ENCODE measurements at regions not wholly inside any gene's neighbourhood (a gene's known extent, or its start where the extent isn't known, plus 50 kb on each side); places are given as distances from the start of the nearest gene placed in this dataset.

DNA sequence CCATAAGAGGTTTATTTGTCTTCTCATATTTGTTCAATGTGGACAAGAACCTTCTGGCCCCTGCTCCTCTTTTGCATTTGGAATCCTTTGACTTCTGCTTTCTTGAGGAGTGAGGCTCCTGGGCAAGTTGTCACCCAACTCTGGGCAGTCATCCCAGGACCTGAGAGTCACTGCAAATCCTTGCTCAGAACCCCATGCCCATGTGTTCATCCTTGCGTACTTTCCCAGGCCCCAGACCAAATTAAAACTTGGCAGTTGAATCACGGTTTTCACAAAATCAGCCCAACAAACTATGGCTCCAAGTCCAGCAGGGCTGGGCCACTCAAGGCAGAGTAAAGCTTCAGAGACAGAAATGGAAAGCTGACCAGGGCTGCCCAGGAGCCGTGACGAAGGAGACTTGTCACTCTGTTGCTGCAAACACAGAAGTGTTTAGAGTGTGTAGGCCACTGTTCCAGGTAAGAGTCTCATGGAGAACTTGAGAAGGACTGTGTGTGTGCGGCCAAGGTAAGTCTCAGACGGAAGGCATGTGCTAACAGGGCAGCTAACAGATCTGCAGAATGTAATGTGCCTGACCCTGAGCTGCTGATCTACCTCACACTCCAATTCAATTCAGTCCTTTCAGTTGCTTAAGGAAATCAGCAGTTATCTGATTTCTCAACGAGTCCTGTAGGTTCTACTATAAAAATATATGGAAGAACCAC lies 549.4 kb upstream of the HS6ST1 start:
- H3K4me1 Mint-ChIP-seq = no peaks in the 10 kb centered on the region
- H3K9me3 Mint-ChIP-seq = no peaks in the 10 kb centered on the region
- DNase-seq = no peak
- no peak overlapping the region for H3K4me3 Mint-ChIP-seq
- H3K27ac Mint-ChIP-seq = no peak overlapping the region
- no peaks in the 10 kb centered on the region for H3K36me3 Mint-ChIP-seq (ENCODE audit: low read depth)
- H3K27me3 Mint-ChIP-seq = no peaks in the 10 kb centered on the region
- intact Hi-C loops (cut with micrococcal nuclease) = no loop called here

DNA sequence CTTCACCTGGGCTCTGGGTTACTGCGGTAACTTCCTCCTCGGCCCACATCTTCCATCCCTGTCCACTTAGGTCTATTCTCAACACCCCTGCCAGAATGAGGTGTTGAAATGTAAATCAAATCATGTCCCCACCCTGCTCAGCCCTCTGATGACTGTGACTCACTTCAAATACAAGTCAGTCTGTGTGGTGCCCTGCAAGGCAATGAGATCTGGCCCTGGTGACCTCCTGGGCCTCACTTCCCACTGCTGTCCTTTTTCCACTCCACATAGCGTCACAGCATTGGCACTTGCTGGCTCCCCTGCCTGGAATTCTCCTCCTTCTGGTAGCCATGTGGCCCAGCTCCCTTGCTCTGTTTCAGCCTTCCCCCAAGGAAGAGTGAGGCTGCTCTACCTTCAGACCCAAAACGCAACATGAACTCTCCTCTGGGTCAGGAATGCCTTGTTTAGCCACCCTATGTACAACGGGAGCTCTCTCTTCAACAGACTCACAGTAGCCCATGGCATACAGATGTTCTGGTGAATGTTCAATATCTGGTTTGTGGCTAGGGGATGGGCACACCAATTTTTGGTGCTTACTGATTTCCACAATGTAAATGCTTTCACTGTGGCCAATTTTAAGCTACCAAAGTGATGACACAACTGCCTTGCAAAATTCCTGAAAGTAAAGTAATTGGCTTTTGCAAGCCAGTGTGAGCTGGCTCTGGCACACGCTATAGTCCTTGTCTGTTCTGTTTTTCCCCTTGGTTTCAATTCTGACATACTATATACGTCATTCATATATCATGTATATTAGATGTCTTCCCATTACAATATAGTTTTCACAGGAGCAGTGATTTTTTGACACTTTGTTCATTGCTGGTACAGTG lies 550.3 kb upstream of the HS6ST1 start:
- H3K27ac Mint-ChIP-seq = no peak overlapping the region
- no peaks in the 10 kb centered on the region for H3K27me3 Mint-ChIP-seq
- intact Hi-C loops (cut with micrococcal nuclease) = no loop called here
- no peaks in the 10 kb centered on the region for H3K36me3 Mint-ChIP-seq (ENCODE audit: low read depth)
- no peak for DNase-seq
- H3K4me1 Mint-ChIP-seq = no peaks in the 10 kb centered on the region
- H3K9me3 Mint-ChIP-seq = no peaks in the 10 kb centered on the region
- H3K4me3 Mint-ChIP-seq = no peak overlapping the region

DNA sequence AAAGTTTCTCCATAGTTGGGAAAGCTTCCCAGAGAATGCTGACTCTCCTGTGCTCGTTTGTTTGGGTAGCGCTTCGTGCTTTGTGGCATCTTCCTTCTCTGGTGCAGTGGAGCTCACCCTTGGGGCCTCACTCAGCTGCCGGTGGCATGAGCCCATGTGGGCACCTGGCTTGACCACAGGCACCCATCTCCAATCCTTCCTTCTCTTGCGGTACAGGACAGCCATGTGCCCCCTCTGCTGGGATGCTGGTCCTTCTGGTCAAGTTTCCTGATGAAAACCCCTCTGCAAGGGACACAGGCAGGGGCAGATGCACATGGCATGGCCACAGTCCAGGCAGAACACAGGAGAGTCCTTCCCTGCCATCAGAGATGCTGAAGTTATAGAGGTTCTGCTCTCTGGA lies 555.9 kb upstream of the HS6ST1 start:
- H3K4me3 Mint-ChIP-seq = no peak overlapping the region
- no peaks in the 10 kb centered on the region for H3K27me3 Mint-ChIP-seq
- H3K27ac Mint-ChIP-seq = no peak overlapping the region
- no peak for DNase-seq
- no peaks in the 10 kb centered on the region for H3K36me3 Mint-ChIP-seq (ENCODE audit: low read depth)
- H3K9me3 Mint-ChIP-seq = no peaks in the 10 kb centered on the region
- no peaks in the 10 kb centered on the region for H3K4me1 Mint-ChIP-seq
- intact Hi-C loops (cut with micrococcal nuclease) = no loop called here

DNA sequence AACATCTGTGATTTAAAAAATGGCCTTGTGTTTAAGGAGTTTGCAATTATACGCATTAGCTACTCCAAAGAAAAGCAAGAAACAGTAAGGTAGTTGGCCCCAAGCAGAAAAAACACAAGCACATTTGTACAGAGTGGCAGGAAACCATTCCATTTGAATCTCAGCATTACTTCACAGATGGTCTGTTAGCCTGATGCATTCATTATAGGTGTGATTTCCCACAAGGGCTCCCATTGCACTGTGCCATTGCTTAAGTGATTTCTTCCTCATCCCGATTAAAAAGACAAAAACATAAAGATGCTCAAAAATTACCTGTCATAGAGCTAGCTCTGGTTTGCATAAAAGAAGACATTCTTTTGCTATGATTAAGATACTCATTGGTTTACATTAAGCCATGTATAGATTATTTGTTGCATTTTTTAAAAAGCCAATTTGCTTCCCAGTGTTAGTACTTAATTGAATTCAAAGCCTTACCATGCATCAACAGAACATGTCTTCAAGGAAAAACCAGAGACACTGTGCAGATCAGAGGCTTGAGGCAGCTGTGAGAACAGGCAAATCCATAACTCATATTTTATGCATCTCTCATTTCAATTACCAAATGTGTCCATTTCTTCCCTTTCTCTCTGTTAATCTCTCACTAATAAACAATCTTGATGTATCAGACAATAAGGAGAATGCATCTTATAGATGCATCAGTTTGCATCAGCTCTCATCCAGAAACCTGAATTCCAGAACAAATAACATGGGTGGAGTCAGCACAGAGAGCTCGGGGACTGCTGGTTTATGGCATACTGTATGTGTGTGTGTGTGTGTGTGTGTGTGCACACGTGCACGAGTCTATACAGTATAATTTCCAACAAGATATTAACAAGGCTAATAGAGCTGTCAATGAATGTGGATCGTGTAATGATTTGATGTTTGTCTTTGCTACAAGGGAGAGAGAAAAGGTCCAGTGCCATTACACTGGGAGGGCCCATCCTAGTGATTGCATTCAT lies 558.6 kb upstream of the HS6ST1 start:
- intact Hi-C loops (cut with micrococcal nuclease) = no loop called here
- Mint-ChIP-seq H3K4me3 (no peak overlapping the region), H3K4me1 (no peaks in the 10 kb centered on the region), H3K27me3 (no peaks in the 10 kb centered on the region), H3K36me3 (ENCODE audit: low read depth) (no peaks in the 10 kb centered on the region), H3K27ac (no peak overlapping the region), H3K9me3 (no peaks in the 10 kb centered on the region)
- peak; percentile 38 for DNase-seq

DNA sequence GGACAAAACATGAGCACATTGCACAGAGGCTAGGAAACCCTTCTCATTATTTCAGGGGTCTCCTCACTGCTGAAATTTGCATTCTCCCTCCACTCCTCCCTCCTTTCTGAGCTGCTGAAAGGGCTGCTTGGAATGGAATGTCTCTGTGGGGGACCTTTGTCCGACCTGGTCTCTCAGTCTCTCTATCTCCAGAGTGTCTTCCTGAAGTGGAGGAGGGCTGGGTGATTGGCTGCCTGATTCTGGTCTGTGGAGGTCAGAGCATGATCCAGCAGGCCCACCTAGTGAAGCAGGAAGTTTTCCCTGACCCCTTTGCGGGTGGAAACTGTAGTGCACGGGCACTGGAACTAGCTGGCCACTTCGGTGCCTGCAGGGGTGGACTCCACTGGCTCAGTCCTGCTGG lies 560.5 kb upstream of the HS6ST1 start:
- no peaks in the 10 kb centered on the region for H3K9me3 Mint-ChIP-seq
- no peak overlapping the region for H3K4me3 Mint-ChIP-seq
- intact Hi-C loops (cut with micrococcal nuclease) = no loop called here
- no peak overlapping the region for H3K27ac Mint-ChIP-seq
- no peaks in the 10 kb centered on the region for H3K4me1 Mint-ChIP-seq
- no peaks in the 10 kb centered on the region for H3K36me3 Mint-ChIP-seq (ENCODE audit: low read depth)
- peak; percentile 23 for DNase-seq
- no peaks in the 10 kb centered on the region for H3K27me3 Mint-ChIP-seq

DNA sequence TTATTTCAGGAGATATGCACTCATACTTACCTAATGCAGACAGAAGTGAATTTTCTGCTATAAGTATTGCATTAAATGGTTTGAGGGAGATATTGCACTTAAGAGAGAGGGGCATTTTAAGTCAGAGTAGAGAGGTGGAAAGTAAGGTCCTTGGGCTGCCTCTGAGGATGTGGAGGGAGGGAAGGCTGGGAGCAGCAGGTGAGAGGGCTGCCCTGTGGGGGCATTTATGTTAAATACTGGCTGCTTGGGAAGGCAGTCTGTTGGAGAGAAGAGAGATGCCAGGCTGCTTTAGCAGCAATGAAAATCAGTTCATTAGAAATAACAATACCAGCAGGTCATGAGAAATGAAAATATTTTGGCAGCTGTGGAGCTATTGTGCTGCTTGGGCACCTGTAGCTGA lies 576.2 kb upstream of the HS6ST1 start:
- H3K4me3 Mint-ChIP-seq = no peak overlapping the region
- H3K4me1 Mint-ChIP-seq = no peaks in the 10 kb centered on the region
- H3K9me3 Mint-ChIP-seq = no peaks in the 10 kb centered on the region
- DNase-seq = no peak
- no peaks in the 10 kb centered on the region for H3K27me3 Mint-ChIP-seq
- intact Hi-C loops (cut with micrococcal nuclease) = no loop called here
- no peaks in the 10 kb centered on the region for H3K36me3 Mint-ChIP-seq (ENCODE audit: low read depth)
- H3K27ac Mint-ChIP-seq = no peak overlapping the region

DNA sequence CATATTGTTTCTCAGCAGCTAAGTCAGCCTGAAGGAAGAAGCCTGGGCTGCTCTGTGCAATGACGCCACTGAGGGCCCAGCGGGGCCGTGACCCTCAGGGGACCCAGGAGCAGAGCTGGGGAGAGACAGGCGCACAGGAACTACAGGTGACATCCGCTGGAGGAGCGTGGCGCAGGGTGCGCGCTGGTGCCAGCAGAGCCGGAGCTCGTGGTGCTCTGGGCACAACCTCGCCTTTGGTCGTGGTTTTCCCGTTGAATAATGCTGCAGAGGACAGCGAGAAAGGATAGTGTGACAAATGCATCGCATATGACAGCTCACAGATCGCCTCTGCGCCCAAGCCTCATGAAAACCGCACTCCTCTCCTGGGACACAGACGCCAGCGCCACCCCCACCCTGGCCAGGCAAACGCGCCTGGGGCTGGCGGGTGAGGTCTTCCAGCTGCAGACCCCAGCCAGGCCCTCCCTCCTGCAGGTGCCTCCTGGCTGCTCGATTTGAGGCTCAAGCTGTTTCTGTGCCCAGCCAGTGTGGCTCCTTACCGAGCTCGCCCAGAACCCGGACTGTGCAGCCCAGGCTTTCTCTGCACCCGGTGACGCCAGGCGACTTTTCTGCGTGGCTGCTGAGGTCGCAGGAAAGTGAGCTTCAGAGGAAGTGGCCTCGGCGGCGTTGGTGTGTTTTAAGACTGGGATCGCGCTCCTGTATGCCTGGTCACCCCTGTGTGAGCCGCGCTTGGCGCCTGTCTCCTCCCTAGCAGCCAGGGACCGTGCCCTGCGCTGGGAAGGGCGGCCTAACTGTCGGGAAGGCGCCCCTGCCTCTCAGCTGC lies 583.1 kb upstream of the HS6ST1 start:
- DNase-seq = no peak
- no peaks in the 10 kb centered on the region for H3K4me1 Mint-ChIP-seq
- H3K9me3 Mint-ChIP-seq = no peaks in the 10 kb centered on the region
- no peaks in the 10 kb centered on the region for H3K36me3 Mint-ChIP-seq (ENCODE audit: low read depth)
- no peak overlapping the region for H3K27ac Mint-ChIP-seq
- no peak overlapping the region for H3K4me3 Mint-ChIP-seq
- no peaks in the 10 kb centered on the region for H3K27me3 Mint-ChIP-seq
- intact Hi-C loops (cut with micrococcal nuclease) = no loop called here

DNA sequence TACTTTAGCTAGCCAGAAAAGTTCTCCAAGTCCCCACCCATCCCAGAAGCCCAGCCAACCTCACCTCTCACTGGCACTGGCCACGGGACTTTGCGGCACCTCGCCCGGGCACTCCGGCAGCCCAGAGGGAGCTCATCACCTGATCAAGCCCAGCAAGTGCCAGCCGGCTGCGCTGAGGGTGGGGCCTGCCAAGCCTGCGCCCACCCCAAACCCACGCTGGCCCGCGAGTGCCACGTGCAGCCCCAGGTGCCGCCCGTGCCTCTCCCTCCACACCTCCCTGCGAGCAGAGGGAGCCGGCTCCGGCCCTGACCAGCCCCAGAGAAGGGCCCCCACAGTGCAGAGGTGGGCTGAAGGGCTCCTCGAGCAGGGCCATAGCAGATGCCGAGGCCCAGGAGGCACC lies 585.0 kb upstream of the HS6ST1 start:
- Mint-ChIP-seq H3K9me3 (no peaks in the 10 kb centered on the region), H3K4me1 (no peaks in the 10 kb centered on the region), H3K27ac (no peak overlapping the region), H3K4me3 (no peak overlapping the region), H3K27me3 (no peaks in the 10 kb centered on the region), H3K36me3 (ENCODE audit: low read depth) (no peaks in the 10 kb centered on the region)
- intact Hi-C loops (cut with micrococcal nuclease) = no loop called here
- DNase-seq = no peak

DNA sequence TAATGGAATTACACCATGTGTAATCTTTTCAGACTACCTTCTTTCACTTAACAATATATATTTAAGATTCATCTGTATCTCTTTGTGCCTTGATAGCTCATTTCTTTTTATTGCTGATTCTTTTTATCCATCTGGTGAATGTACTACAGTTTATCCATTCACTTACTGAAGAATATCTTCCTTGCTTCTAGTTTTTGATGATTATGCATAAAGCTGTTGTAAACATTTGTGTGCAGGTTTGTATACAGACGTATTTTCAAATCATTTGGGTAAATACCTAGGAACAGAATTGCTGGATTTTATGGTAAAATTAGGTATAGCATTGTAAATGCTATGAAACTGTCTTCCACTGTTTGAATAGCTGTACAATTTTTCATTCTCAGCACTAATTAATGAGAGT lies 592.6 kb upstream of the HS6ST1 start:
- Mint-ChIP-seq H3K4me3 (no peak overlapping the region), H3K36me3 (ENCODE audit: low read depth) (no peaks in the 10 kb centered on the region), H3K27me3 (no peaks in the 10 kb centered on the region), H3K9me3 (no peaks in the 10 kb centered on the region), H3K27ac (no peak overlapping the region), H3K4me1 (no peaks in the 10 kb centered on the region)
- intact Hi-C loops (cut with micrococcal nuclease) = no loop called here
- no peak for DNase-seq

DNA sequence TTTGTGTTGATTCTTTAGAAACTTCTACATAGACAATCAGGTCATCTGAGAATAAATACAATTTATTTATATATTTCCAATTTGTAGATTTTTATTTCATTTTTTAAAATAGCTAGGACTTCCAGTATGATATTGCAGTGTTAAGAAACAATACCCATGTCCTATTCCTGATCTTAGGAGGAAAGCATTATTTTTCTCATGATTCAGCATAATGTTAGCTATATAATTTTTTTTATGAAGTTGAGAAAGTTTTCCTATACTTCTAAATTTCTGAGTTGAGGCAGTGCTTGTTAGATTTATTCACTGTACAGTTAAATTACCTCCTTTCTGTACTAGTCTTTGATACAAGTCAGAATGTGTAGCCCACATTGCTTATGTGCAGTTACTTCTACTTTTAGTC lies 595.7 kb upstream of the HS6ST1 start:
- Mint-ChIP-seq H3K27me3 (no peaks in the 10 kb centered on the region), H3K27ac (no peak overlapping the region), H3K4me1 (no peaks in the 10 kb centered on the region), H3K9me3 (no peaks in the 10 kb centered on the region), H3K4me3 (no peak overlapping the region), H3K36me3 (ENCODE audit: low read depth) (no peaks in the 10 kb centered on the region)
- no peak for DNase-seq
- intact Hi-C loops (cut with micrococcal nuclease) = no loop called here

DNA sequence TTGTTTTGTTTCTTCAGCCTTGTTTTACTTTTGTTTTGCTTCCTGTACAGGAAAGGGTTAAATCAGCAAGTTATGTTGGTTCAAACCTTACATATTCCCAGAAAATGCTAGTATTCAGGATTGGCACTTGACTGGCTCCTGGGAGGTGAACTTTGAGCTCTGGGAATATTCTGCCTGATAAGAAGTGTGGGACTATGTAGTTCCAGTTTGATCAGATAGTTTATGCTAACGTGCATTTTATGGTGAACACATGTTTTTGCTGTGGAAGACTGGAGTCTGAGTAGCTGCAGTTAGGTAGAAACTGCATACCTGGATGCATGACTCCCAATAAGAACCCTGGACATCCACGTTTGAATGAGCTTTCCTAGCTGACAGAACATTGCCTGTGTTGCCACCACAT lies 603.1 kb upstream of the HS6ST1 start:
- no peak for DNase-seq
- intact Hi-C loops (cut with micrococcal nuclease) = no loop called here
- no peaks in the 10 kb centered on the region for H3K27me3 Mint-ChIP-seq
- H3K36me3 Mint-ChIP-seq (ENCODE audit: low read depth) = no peaks in the 10 kb centered on the region
- H3K4me1 Mint-ChIP-seq = no peaks in the 10 kb centered on the region
- H3K27ac Mint-ChIP-seq = no peak overlapping the region
- no peaks in the 10 kb centered on the region for H3K9me3 Mint-ChIP-seq
- H3K4me3 Mint-ChIP-seq = no peak overlapping the region

DNA sequence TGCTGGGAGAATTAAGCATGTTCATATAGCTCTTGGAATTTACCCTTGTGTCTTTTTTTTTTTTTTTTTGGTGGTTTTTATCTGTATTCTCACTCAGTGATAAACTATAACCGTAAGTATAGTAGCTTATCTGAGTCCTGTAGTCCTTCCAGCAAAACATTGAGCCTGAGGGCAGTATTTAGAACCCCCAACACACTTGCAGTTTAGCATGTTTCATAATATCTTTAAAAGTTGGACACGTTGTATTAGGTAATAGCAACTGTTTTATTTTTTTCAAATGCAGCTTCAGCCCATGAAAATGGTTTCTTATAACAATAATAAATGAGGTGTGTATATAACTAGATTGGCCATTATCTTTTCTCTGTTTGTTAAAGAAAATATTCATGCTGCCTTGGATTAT lies 603.5 kb upstream of the HS6ST1 start:
- no peaks in the 10 kb centered on the region for H3K36me3 Mint-ChIP-seq (ENCODE audit: low read depth)
- no peaks in the 10 kb centered on the region for H3K9me3 Mint-ChIP-seq
- H3K4me1 Mint-ChIP-seq = no peaks in the 10 kb centered on the region
- no peak overlapping the region for H3K27ac Mint-ChIP-seq
- DNase-seq = no peak
- H3K4me3 Mint-ChIP-seq = no peak overlapping the region
- H3K27me3 Mint-ChIP-seq = no peaks in the 10 kb centered on the region
- intact Hi-C loops (cut with micrococcal nuclease) = no loop called here

DNA sequence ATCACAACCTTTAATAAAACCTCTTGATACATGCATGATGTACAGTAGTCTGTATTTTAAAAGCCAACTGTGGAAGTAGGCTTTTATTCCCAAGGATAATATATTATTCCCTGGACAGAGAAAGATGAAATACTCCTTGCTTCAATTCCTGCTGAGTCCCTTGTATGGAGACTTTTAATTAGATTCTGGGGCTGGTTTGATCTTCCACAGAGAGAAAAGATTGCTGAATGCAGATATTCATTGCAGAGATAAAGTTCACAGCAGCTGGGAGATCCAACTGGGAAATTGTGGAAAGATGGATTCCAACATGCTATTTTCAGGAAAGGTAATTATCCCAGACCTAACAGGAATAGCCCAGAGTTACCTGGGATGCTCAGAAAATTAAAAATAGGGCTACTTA lies 607.0 kb upstream of the HS6ST1 start:
- no peak overlapping the region for H3K27ac Mint-ChIP-seq
- intact Hi-C loops (cut with micrococcal nuclease) = no loop called here
- no peak overlapping the region for H3K4me3 Mint-ChIP-seq

More for the DNA sequence above, 607.0 kb upstream of the HS6ST1 start:
- H3K4me1 Mint-ChIP-seq = no peaks in the 10 kb centered on the region
- no peaks in the 10 kb centered on the region for H3K36me3 Mint-ChIP-seq (ENCODE audit: low read depth)
- no peaks in the 10 kb centered on the region for H3K27me3 Mint-ChIP-seq
- no peak for DNase-seq
- H3K9me3 Mint-ChIP-seq = no peaks in the 10 kb centered on the region
